OCI-LY3 (cell line): ENCODE measurements at regions not wholly inside any gene's neighbourhood (a gene's known extent, or its start where the extent isn't known, plus 50 kb on each side); places are given as distances from the start of the nearest gene placed in this dataset.

Experiments
- EZH2phosphoT487 ChIP-seq: fragments of 200-600 bp; shearing (Covaris generic); IDR thresholded peaks from 2 replicates; pipeline ENCODE4 v1.6.1; 2018; ENCODE audit warnings: antibody characterized with exemption, mixed run types, low read depth
- TF ChIP-seq, protein P1 (sequence below): fragments of 200-600, 300-600 bp; sonication (generic); IDR thresholded peaks from 2 replicates; pipeline ENCODE4 v1.5.1; 2014; ENCODE audit warnings: antibody characterized with exemption, low read length, low read depth

DNA sequence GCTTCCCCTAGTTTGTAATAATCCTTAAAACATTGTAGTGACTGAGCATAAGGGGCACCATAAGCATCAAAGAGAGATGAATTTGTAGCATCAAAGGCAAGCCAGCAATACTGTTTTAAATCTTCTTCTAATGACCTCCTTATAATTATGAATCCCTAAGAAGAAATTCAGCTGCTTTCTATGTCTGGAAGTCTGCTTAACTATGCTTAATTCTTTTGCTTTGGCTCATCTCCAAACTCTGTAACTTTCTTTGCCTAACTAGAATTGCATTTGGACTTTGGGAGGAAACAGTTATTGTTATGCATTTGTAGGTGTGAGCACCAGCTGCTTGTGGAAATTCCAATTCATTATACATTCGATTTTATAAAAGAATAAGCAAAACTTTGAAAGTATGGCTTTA lies 117.7 kb upstream of the SPATA16 start:
- TF ChIP-seq, protein P1, sequence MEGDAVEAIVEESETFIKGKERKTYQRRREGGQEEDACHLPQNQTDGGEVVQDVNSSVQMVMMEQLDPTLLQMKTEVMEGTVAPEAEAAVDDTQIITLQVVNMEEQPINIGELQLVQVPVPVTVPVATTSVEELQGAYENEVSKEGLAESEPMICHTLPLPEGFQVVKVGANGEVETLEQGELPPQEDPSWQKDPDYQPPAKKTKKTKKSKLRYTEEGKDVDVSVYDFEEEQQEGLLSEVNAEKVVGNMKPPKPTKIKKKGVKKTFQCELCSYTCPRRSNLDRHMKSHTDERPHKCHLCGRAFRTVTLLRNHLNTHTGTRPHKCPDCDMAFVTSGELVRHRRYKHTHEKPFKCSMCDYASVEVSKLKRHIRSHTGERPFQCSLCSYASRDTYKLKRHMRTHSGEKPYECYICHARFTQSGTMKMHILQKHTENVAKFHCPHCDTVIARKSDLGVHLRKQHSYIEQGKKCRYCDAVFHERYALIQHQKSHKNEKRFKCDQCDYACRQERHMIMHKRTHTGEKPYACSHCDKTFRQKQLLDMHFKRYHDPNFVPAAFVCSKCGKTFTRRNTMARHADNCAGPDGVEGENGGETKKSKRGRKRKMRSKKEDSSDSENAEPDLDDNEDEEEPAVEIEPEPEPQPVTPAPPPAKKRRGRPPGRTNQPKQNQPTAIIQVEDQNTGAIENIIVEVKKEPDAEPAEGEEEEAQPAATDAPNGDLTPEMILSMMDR = no peak
- TF ChIP-seq EZH2phosphoT487 = no peak
